ENCODE measurements at regions not wholly inside any gene's neighbourhood (a gene's known extent, or its start where the extent isn't known, plus 50 kb on each side); places are given as distances from the start of the nearest gene placed in this dataset.

GRCh38 chr2:118698564-118698963 lies 148.9 kb downstream of the EN1 start:
- no peak for DNase-seq

DNA sequence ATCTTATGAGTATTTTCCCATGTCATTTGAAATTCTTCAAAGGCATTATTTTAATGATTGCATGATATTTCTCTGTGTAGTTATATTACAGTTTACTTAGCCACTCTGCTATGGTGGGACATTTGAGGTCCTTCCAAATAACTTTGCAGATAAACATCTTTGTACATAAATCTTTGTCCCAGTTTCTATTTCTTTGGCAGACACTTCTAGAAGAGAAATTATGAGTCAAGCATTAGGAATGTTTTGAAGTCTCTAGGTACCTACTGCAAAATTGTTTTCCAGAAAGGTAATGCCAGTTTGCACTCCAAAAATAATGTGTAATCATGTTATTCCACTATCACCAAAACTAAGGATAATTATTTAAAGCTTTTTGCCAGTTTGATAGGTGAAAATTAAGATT lies 149.7 kb downstream of the EN1 start:
- no peak for DNase-seq

DNA sequence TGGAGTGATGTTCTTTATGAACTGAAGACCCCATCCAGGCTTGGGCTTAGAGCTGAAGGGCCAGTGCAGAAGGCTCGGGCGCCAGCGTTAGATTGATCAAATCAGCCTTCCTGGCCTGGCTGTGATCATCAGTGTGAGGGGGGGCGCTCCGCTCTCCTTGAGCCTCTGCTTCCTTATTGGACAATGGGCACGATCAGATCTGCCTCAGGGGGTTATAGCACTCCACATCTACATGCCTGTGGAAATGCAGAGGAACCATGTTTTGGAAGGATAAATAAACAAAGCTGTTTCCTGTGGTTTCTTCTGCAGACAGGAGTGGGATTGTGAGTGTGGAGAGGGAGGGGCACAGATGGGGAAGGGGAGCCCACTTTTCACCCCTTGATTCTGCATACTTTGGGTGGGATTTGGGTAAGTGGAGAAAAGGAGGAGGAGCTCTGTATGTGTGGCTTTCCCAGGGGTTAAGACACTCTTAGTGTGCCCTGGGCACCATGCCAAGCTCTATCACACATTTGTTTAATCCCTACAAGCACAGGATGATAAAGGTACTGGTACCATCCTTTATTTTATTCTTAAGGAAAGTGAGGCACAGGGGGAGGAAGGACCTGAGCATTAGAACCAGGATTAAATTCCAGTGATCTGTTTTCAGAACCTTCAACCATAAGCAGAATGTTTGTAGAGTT lies 150.5 kb downstream of the EN1 start:
- DNase-seq: no peak

- no peak for DNase-seq
Measured at GRCh38 chr2:118693287-118693822, 154.1 kb downstream of the EN1 start.

- no peak for DNase-seq
Measured at GRCh38 chr2:118689874-118690273, 157.6 kb downstream of the EN1 start.

GRCh38 chr2:118689456-118689855 lies 158.0 kb downstream of the EN1 start:
- no peak for DNase-seq

GRCh38 chr2:118689033-118689432 lies 158.4 kb downstream of the EN1 start:
- DNase-seq: no peak

DNA sequence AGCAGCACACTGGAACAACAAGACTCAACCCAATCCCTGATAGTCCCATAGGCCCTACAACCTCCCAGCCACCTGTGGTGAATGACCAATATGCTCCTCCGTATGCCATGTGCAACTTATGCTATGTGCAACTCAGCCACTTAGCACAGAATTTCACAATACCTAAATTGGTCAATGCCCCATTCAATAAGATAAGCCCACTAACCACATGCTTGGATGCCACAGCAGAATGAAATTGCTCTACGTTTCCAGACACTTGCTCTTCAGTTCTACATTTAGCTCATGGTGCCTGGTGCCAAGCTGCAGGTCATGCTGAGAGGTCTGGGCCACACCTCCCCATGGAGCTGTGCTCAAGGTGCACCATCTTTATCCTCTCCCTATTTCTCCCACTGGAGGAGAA lies 159.8 kb downstream of the EN1 start:
- DNase-seq: no peak

DNA sequence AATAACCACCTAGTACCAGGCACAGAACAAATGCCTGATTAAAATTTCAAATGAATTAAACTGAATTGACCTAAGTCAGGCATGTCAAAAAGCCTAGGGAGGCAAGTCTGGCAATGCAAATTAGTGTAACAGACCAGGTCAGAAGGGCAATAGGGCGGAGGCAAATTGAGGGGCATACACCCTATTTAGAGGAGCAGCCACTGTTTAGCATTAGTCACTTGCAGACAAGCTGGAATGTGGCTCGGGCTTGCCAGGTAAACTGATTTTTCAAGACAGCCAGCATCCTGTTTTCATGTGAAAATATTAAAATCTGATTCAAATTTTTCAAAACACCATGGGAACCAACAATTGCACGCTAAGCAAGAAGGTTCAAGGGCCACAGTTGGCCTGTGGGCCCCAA lies 160.3 kb downstream of the EN1 start:
- DNase-seq: no peak

- peak; percentile 11 for DNase-seq
Measured at GRCh38 chr2:118686346-118686745, 161.1 kb downstream of the EN1 start.

GRCh38 chr2:118683460-118683859 lies 164.0 kb downstream of the EN1 start:
- DNase-seq: no peak

GRCh38 chr2:118678985-118679384 lies 168.5 kb downstream of the EN1 start:
- DNase-seq: no peak

GRCh38 chr2:118677546-118677945 lies 169.9 kb downstream of the EN1 start:
- DNase-seq: no peak

DNA sequence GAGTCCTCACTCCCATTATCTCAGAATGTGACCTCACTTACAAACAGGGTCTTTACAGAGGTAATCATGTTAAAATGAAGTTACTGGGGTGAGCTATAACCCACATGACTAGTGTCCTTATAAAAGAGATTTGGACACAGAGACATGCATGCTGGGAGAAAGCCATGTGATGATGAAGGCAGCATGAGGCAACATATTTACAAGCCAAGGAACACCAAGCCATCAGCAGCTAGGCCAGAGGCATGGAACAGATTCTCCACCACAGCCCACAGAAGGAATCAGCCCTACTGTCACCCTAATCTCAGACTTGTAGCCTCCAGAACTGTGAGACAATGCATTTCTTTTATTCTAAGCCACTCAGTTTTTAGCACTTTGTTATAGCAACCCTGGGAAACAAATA lies 171.9 kb downstream of the EN1 start:
- DNase-seq: no peak

GRCh38 chr2:118672571-118673158 lies 174.8 kb downstream of the EN1 start:
- DNase-seq: no peak

GRCh38 chr2:118671701-118672454 lies 175.6 kb downstream of the EN1 start:
- no peak for DNase-seq

- peak; percentile 84 for DNase-seq
Measured at GRCh38 chr2:118670838-118671237, 176.6 kb downstream of the EN1 start.

GRCh38 chr2:118670276-118670675 lies 177.2 kb downstream of the EN1 start:
- DNase-seq: no peak

GRCh38 chr2:118669654-118670053 lies 177.8 kb downstream of the EN1 start:
- DNase-seq: no peak

- peak; percentile 53 for DNase-seq
Measured at GRCh38 chr2:118668431-118669424, 178.7 kb downstream of the EN1 start.

GRCh38 chr2:118667964-118668363 lies 179.5 kb downstream of the EN1 start:
- no peak for DNase-seq

GRCh38 chr2:118667348-118667747 lies 180.1 kb downstream of the EN1 start:
- DNase-seq: no peak
